ENCODE measurements at regions not wholly inside any gene's neighbourhood (a gene's known extent, or its start where the extent isn't known, plus 50 kb on each side); places are given as distances from the start of the nearest gene placed in this dataset.

GRCh38 chr5:135173662-135174290 is 139.7 kb upstream of the PITX1 start:
- TF ChIP-seq, protein P1, sequence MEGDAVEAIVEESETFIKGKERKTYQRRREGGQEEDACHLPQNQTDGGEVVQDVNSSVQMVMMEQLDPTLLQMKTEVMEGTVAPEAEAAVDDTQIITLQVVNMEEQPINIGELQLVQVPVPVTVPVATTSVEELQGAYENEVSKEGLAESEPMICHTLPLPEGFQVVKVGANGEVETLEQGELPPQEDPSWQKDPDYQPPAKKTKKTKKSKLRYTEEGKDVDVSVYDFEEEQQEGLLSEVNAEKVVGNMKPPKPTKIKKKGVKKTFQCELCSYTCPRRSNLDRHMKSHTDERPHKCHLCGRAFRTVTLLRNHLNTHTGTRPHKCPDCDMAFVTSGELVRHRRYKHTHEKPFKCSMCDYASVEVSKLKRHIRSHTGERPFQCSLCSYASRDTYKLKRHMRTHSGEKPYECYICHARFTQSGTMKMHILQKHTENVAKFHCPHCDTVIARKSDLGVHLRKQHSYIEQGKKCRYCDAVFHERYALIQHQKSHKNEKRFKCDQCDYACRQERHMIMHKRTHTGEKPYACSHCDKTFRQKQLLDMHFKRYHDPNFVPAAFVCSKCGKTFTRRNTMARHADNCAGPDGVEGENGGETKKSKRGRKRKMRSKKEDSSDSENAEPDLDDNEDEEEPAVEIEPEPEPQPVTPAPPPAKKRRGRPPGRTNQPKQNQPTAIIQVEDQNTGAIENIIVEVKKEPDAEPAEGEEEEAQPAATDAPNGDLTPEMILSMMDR (IDR thresholded peaks at IDR 0.05) = no peak
- TF ChIP-seq POLR2A (IDR thresholded peaks at IDR 0.05) (no peak), POLR2AphosphoS5 (IDR thresholded peaks at IDR 0.05) (no peak)

Data from breast epithelium (tissue), 3 donors.